GM21786 (cell line): ENCODE measurements at regions not wholly inside any gene's neighbourhood (a gene's known extent, or its start where the extent isn't known, plus 50 kb on each side); places are given as distances from the start of the nearest gene placed in this dataset.
"Not testable (repeated sequence)": the region's sequence is repeated elsewhere in the genome, so short reads cannot be mapped to it uniquely, and the experiment has no call there.

ENCODE experiments used
- ATAC-seq: cut with Tn5 transposase; IDR thresholded peaks from one replicate; pipeline ENCODE4 v1.9.1; 2021; ENCODE audit not compliant: unreplicated experiment

- no peak for ATAC-seq
Measured at GRCh38 chr15:99826157-99826780, 93.0 kb upstream of the LYSMD4 start.

GRCh38 chr15:99823346-99823745 is 90.1 kb upstream of the LYSMD4 start:
- ATAC-seq = no peak

GRCh38 chr15:99819981-99820718 is 86.9 kb upstream of the LYSMD4 start:
- ATAC-seq = no peak

- no peak for ATAC-seq
Measured at GRCh38 chr15:99818872-99819271, 85.6 kb upstream of the LYSMD4 start.

GRCh38 chr15:99816862-99817261 is 83.6 kb upstream of the LYSMD4 start:
- not testable (repeated sequence) for ATAC-seq

- ATAC-seq = not testable (repeated sequence)
Measured at GRCh38 chr15:99810663-99811062, 77.4 kb upstream of the LYSMD4 start.

- not testable (repeated sequence) for ATAC-seq
Measured at GRCh38 chr15:99799854-99800250, 66.6 kb upstream of the LYSMD4 start.

- ATAC-seq = not testable (repeated sequence)
Measured at GRCh38 chr15:99799182-99799853, 66.1 kb upstream of the LYSMD4 start.

GRCh38 chr15:99796940-99797870 is 64.0 kb upstream of the LYSMD4 start:
- ATAC-seq = peak; percentile 47

GRCh38 chr15:99791881-99792807 is 58.9 kb upstream of the LYSMD4 start:
- ATAC-seq = not testable (repeated sequence)

- ATAC-seq = not testable (repeated sequence)
Measured at GRCh38 chr15:99790751-99791150, 57.5 kb upstream of the LYSMD4 start.

- ATAC-seq = no peak
Measured at GRCh38 chr15:99788156-99788555, 54.9 kb upstream of the LYSMD4 start.

GRCh38 chr15:99784800-99785199 is 51.6 kb upstream of the LYSMD4 start:
- not testable (repeated sequence) for ATAC-seq

- not testable (repeated sequence) for ATAC-seq
Measured at GRCh38 chr15:99783918-99784619, 50.8 kb upstream of the LYSMD4 start.
